GM18861 (cell line): ENCODE measurements at regions not wholly inside any gene's neighbourhood (a gene's known extent, or its start where the extent isn't known, plus 50 kb on each side); places are given as distances from the start of the nearest gene placed in this dataset.
"Not testable (repeated sequence)": the region's sequence is repeated elsewhere in the genome, so short reads cannot be mapped to it uniquely, and the experiment has no call there.

Source experiments
- ATAC-seq: cut with Tn5 transposase; IDR thresholded peaks from one replicate; pipeline ENCODE4 v1.9.1; 2021; ENCODE audit not compliant: unreplicated experiment

DNA sequence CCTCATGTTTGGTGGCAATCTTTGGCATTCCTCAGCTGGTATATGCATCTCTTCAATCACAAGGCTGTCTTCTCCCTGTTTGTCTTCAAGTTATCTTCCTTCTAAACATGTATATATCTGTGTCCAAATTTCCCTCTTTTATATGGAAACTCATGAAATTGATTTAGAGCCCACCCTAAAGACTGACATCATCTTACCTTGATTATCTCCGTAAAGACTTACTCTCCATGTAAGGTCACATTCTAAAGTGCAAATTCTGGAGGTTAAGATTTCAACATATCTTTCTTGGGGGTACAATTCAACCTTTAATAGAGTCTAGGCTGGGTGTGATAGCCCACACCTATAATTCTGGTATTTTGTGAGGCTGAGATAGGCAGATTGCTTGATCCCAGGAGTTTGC is 215.8 kb upstream of the LRRC4C start:
- no peak for ATAC-seq

- ATAC-seq = no peak
Measured at GRCh38 chr11:41713030-41713429, 253.6 kb upstream of the LRRC4C start.

DNA sequence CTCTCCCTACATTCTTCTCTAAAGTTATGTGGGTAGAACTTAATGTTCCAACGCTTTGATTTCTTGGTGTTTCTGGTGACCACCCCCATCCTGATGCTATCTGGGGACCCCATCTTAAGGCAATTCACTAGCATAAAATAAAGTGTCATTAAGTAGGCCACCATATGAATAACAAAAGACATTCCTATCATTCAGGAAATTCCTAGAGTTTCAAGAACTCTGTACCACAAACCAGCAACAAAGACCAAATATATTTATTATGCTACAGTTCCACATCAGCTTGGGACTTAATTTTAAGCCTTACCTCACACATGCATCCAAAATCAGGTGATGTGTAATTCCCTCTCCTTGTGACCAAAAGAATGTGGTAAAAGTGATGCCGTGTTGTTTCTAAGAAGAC is 254.6 kb upstream of the LRRC4C start:
- no peak for ATAC-seq

DNA sequence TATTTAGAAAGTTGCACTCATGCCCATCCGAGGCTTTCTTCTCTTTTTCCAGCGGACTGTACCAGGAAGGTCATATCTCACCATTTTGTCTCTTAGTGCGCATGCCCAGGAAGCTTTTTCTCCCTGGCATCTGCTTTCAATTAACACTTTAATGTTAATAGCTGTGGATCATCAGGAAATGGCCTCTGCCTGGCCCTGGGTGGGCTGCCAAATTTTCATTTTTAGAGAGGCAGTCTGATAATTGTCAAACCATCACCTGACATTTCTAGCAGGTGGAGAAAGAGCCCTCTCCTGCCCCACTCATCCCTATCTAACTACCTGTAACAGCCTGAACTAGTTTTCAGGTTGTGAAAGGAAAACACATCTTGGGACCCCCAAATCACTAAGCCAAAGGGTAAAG is 257.4 kb upstream of the LRRC4C start:
- no peak for ATAC-seq

DNA sequence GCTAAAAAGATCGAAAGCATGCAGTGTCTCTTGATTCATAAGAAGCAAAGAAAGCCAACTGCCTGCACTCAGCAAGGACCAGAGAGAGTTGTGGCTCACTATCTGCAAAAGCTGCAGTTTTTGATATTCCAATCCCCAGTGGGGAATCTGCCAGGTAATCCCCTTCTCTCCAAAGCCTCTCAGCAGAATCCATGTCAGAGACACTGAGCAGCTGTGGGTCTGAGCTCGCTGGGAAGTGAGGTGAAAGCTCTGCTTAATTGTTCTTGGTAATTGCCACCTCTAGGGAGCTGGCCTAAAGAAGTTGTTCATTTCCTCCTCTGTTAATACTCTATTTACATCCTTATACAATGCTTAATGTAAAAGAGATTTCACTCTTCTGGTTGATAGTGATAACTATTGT is 261.3 kb upstream of the LRRC4C start:
- no peak for ATAC-seq

- ATAC-seq = not testable (repeated sequence)
Measured at GRCh38 chr11:41728161-41728560, 268.7 kb upstream of the LRRC4C start.

- ATAC-seq = no peak
Measured at GRCh38 chr11:41775296-41775695, 315.8 kb upstream of the LRRC4C start.

DNA sequence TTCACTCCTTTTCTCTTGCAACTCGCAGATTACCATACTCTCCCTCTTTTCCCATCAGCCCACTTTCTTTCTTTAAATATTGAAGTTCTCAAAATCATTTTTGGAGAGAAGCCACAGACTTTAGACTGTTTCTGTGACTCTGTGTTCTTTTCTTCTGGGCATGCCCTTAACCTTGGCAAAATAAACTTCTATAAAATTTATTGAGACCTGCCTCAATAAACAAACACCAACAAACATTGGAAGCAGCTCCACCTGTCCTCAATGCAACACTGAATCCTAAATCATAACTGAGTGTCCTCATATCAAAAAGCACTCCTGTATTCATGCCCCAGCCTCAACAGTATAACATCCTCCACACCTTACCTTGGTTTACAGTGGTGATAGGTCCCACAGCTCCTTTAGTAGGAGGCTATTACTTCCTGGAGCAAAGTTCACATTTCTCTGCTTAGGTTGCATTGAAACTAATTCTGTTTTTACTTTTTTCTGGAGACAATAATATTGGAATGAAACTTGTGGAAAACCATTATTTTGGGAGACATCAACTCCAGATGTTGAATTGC is 320.0 kb upstream of the LRRC4C start:
- ATAC-seq = no peak

GRCh38 chr11:41781441-41781840 is 322.0 kb upstream of the LRRC4C start:
- no peak for ATAC-seq

GRCh38 chr11:41784513-41785335 is 325.3 kb upstream of the LRRC4C start:
- no peak for ATAC-seq

- ATAC-seq = no peak
Measured at GRCh38 chr11:41786087-41786486, 326.6 kb upstream of the LRRC4C start.

- no peak for ATAC-seq
Measured at GRCh38 chr11:41788177-41788576, 328.7 kb upstream of the LRRC4C start.

- ATAC-seq = no peak
Measured at GRCh38 chr11:41789376-41789775, 329.9 kb upstream of the LRRC4C start.

- no peak for ATAC-seq
Measured at GRCh38 chr11:41795004-41795403, 335.6 kb upstream of the LRRC4C start.

- ATAC-seq = no peak
Measured at GRCh38 chr11:41799754-41800153, 340.3 kb upstream of the LRRC4C start.

DNA sequence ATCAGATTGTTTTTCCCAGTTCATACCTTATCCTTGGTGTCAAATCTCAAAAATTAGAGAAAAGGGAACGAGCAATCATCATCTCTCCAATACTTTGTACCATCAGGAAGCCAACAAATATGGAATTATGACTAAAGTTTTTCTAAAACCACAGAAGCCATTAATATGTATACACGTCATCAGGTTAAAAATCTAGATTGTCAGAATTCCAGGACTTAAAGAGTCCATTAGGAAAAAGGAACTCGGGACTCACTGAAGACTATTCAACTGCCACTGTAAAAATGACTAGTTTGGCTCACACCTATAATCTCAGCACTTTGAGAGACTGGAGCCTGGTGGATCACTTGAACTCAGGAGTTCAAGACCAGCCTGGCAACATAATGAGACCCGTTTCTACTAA is 344.4 kb upstream of the LRRC4C start:
- ATAC-seq = no peak

DNA sequence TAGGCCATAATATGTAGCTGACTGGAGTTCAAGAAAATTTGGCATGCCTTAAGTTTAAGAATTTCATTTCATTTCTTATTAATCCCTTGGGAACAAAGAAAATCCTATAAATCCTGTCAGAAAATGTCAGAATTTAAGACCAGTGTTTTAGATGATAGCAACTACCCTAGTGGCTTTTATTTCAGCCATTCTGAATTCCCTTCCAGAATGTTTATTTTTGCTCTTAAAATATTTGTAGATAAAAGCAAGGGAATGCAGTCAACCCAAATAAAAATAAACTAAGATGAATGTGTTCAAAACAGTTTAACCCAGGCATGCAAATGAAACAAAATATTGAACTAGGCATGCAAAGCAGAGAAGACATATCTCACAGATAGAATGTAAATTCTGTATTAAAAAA is 356.9 kb upstream of the LRRC4C start:
- ATAC-seq = no peak

DNA sequence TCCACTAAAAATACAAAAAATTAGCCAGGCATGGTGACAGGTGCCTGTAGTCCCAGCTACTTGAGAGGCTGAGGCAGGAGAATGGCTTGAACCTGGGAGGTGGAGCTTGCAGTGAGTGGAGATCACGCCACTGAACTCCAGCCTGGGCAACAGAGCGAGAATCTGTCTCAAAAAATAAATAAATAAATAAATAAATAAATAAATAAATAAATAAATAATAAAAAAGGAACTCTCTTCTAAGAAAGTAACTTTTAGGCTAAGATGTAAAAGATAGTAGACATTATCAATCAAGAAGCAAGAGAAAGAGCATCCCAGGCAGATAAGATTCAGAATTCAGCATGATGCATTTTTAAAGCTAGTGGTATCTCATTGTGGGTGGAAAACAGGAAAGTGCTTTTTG is 364.8 kb upstream of the LRRC4C start:
- ATAC-seq = not testable (repeated sequence)

DNA sequence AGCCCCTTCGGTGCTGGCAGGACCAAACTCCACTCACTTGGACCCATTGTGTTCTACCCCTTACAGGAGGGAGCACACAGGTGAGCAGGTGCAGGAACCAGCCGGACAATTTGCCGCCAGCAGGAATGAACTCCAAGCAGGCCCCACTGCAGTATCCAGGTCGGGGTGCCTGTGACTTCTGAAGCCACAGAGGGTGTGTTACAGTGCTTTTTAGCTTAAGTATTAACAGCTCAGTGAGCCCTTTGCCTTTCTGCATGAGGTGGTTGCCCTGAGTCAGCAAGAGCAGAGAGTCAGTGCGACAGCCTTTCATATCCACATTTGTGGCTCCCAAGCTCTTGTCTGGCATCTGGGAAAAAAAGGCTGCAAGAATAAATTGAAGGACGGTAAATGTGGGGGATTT is 366.6 kb upstream of the LRRC4C start:
- ATAC-seq = no peak

DNA sequence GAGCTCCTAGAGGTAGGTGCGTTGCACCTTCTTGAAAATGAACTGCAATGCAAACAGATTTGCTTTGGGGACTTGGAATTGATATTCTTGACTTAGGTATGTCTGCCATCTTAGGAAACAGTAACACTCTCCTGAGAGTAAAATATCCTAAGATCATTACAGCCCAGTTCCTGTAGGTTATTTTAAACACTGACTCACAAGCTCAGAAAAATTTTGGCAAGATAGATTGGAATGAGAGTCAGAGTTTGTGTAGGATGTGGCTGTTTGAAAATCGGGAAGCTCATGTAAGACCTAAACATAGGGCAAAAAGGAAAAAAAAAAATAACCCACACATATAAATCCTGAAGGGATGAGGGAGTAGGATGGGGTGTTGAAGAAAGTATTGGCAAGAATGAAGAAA is 377.0 kb upstream of the LRRC4C start:
- no peak for ATAC-seq

DNA sequence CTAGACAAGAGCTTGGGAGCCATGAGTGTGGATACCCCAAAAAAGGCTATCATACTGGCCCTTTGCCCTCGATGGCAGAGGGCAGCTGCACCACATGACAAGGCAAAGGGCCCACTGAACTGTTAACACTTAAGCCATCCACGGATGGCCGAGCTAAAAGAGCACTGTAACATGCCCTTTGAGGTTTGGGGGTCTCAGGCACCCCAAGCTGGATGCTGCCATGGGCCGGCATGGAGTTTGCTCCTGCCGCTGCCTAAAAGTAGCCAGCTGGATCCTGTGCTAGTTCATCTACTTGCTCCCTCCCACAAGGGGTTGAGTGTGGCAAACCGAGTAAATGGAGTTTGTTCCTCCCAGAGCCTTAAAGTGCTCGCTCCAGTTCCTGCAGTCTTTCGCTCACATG is 383.2 kb upstream of the LRRC4C start:
- no peak for ATAC-seq

GRCh38 chr11:41845066-41845465 is 385.6 kb upstream of the LRRC4C start:
- ATAC-seq = no peak

GRCh38 chr11:41848349-41848748 is 388.9 kb upstream of the LRRC4C start:
- ATAC-seq = no peak
